ENCODE measurements at regions not wholly inside any gene's neighbourhood (a gene's known extent, or its start where the extent isn't known, plus 50 kb on each side); places are given as distances from the start of the nearest gene placed in this dataset.

DNA sequence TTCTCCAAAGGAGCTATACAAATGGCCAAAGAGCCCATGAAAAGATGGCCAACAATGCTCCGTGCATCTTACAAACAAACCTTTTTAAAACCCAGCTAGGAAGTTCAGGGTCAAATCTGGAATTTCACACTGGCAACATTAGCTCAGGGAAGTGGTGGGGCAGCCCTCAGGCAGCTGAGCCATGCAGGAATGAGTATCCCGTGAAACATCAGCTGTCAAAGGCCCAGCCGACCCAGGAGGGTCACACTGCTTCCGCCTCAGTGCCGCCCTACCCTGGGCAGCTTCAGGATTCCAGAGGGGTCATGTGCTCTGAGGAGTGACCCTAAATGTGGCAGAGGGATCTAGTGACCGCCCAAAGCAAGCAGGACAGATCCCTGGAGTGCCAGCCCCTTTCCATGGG is 73.4 kb downstream of the LINC01488 start:
- FAIRE-seq (no peak), ATAC-seq (no peak), DNase-seq (ENCODE audit: low read depth, low spot score) (no peak)
- ChIA-PET POLR2A (interaction anchor here (0.7 kb wide), 1 partner anchor 38 kb away, joined by 4 read pairs; no protein-coding TSS in a partner anchor), RAD21 (ENCODE audit: unreplicated experiment) (no interaction called here), SMC1A (ENCODE audit: uncharacterized antibody, unreplicated experiment) (no interaction called here), CTCF (no interaction called here)
- Histone ChIP-seq H3K9ac (ENCODE audit: control insufficient read depth, insufficient read depth, low read length) (no peak overlapping the region), H3K79me2 (ENCODE audit: control insufficient read depth, insufficient read depth, low read length) (no peaks in the 10 kb centered on the region), H2AFZ (ENCODE audit: control insufficient read depth, low read depth, low read length) (no peak overlapping the region), H3K4me3 (no peak overlapping the region), H3K4me1 (ENCODE audit: control insufficient read depth, insufficient read depth, low read length) (no peaks in the 10 kb centered on the region), H3K4me2 (ENCODE audit: control insufficient read depth, insufficient read depth) (no peak overlapping the region), H3K36me3 (ENCODE audit: control insufficient read depth in 2 of 2, insufficient read depth in 2 of 2, low read length in 1 of 2) (no peaks in the 10 kb centered on the region), H4K20me1 (ENCODE audit: control insufficient read depth, insufficient read depth) (no peaks in the 10 kb centered on the region), H3K9me3 (replicated peaks; ENCODE audit: control insufficient read depth, insufficient read depth, low read length) (peaks cover 2% of the 10 kb centered on the region; the same call in 1 of the 3 replicates), H3K27me3 (replicated peaks in 1 of 2; ENCODE audit: control insufficient read depth in 2 of 2, insufficient read depth in 2 of 2, low read length in 1 of 2) (no peaks in the 10 kb centered on the region; a peak in 1 of 4 replicates), H3K27ac (ENCODE audit: control insufficient read depth, insufficient read depth) (no peak overlapping the region)
- in situ Hi-C loops (cut with MboI): no loop called here
- 61% methylated on average over 6 of the region's 6 CpGs for WGBS (ENCODE audit: insufficient coverage, insufficient replicate concordance, low lambda C conversion rate, missing lambda C conversion rate)
- intact Hi-C loops (cut with micrococcal nuclease; ENCODE audit: unreplicated experiment): no loop called here
- no TSS peak for BruUV-seq (replicated peaks)
- TF ChIP-seq CBX3 (IDR thresholded peaks at IDR 0.05; ENCODE audit: borderline replicate concordance, low read depth): no peak
- TF ChIP-seq, protein P1, sequence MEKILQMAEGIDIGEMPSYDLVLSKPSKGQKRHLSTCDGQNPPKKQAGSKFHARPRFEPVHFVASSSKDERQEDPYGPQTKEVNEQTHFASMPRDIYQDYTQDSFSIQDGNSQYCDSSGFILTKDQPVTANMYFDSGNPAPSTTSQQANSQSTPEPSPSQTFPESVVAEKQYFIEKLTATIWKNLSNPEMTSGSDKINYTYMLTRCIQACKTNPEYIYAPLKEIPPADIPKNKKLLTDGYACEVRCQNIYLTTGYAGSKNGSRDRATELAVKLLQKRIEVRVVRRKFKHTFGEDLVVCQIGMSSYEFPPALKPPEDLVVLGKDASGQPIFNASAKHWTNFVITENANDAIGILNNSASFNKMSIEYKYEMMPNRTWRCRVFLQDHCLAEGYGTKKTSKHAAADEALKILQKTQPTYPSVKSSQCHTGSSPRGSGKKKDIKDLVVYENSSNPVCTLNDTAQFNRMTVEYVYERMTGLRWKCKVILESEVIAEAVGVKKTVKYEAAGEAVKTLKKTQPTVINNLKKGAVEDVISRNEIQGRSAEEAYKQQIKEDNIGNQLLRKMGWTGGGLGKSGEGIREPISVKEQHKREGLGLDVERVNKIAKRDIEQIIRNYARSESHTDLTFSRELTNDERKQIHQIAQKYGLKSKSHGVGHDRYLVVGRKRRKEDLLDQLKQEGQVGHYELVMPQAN (conservative IDR thresholded peaks at IDR 0.05): no peak
- TF ChIP-seq PAX5 (IDR thresholded peaks at IDR 0.05; ENCODE audit: borderline replicate concordance, low read depth, low read length): no peak
- TF ChIP-seq RCOR1 (conservative IDR thresholded peaks at IDR 0.05; ENCODE audit: low read depth, low read length): no peak
- TF ChIP-seq, protein P2, sequence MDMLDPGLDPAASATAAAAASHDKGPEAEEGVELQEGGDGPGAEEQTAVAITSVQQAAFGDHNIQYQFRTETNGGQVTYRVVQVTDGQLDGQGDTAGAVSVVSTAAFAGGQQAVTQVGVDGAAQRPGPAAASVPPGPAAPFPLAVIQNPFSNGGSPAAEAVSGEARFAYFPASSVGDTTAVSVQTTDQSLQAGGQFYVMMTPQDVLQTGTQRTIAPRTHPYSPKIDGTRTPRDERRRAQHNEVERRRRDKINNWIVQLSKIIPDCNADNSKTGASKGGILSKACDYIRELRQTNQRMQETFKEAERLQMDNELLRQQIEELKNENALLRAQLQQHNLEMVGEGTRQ (IDR thresholded peaks at IDR 0.05; ENCODE audit: borderline replicate concordance, low read depth, low read length): no peak
- TF ChIP-seq, protein P3, sequence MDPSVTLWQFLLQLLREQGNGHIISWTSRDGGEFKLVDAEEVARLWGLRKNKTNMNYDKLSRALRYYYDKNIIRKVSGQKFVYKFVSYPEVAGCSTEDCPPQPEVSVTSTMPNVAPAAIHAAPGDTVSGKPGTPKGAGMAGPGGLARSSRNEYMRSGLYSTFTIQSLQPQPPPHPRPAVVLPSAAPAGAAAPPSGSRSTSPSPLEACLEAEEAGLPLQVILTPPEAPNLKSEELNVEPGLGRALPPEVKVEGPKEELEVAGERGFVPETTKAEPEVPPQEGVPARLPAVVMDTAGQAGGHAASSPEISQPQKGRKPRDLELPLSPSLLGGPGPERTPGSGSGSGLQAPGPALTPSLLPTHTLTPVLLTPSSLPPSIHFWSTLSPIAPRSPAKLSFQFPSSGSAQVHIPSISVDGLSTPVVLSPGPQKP (IDR thresholded peaks at IDR 0.05; ENCODE audit: low read depth, low read length): no peak
- no peak for TF ChIP-seq SMC3 (IDR thresholded peaks at IDR 0.05; ENCODE audit: borderline replicate concordance, low read length)
- TF ChIP-seq, protein P4, sequence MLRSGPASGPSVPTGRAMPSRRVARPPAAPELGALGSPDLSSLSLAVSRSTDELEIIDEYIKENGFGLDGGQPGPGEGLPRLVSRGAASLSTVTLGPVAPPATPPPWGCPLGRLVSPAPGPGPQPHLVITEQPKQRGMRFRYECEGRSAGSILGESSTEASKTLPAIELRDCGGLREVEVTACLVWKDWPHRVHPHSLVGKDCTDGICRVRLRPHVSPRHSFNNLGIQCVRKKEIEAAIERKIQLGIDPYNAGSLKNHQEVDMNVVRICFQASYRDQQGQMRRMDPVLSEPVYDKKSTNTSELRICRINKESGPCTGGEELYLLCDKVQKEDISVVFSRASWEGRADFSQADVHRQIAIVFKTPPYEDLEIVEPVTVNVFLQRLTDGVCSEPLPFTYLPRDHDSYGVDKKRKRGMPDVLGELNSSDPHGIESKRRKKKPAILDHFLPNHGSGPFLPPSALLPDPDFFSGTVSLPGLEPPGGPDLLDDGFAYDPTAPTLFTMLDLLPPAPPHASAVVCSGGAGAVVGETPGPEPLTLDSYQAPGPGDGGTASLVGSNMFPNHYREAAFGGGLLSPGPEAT (IDR thresholded peaks at IDR 0.05; ENCODE audit: low read depth): no peak
- TF ChIP-seq MYB (IDR thresholded peaks at IDR 0.05; ENCODE audit: borderline replicate concordance, low read depth, low read length): no peak
- TF ChIP-seq ZNF384 (IDR thresholded peaks at IDR 0.05; ENCODE audit: borderline replicate concordance, low read depth, low read length): no peak
- TF ChIP-seq TAF1 (IDR thresholded peaks at IDR 0.05; ENCODE audit: borderline replicate concordance, low read depth, low read length): no peak
- TF ChIP-seq CHD2 (IDR thresholded peaks at IDR 0.05; ENCODE audit: borderline replicate concordance, low read depth, low read length): no peak
- TF ChIP-seq, protein P5, sequence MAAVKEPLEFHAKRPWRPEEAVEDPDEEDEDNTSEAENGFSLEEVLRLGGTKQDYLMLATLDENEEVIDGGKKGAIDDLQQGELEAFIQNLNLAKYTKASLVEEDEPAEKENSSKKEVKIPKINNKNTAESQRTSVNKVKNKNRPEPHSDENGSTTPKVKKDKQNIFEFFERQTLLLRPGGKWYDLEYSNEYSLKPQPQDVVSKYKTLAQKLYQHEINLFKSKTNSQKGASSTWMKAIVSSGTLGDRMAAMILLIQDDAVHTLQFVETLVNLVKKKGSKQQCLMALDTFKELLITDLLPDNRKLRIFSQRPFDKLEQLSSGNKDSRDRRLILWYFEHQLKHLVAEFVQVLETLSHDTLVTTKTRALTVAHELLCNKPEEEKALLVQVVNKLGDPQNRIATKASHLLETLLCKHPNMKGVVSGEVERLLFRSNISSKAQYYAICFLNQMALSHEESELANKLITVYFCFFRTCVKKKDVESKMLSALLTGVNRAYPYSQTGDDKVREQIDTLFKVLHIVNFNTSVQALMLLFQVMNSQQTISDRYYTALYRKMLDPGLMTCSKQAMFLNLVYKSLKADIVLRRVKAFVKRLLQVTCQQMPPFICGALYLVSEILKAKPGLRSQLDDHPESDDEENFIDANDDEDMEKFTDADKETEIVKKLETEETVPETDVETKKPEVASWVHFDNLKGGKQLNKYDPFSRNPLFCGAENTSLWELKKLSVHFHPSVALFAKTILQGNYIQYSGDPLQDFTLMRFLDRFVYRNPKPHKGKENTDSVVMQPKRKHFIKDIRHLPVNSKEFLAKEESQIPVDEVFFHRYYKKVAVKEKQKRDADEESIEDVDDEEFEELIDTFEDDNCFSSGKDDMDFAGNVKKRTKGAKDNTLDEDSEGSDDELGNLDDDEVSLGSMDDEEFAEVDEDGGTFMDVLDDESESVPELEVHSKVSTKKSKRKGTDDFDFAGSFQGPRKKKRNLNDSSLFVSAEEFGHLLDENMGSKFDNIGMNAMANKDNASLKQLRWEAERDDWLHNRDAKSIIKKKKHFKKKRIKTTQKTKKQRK (IDR thresholded peaks at IDR 0.05; ENCODE audit: low read depth, low read length): no peak
